ENCODE measurements at regions not wholly inside any gene's neighbourhood (a gene's known extent, or its start where the extent isn't known, plus 50 kb on each side); places are given as distances from the start of the nearest gene placed in this dataset.

DNA sequence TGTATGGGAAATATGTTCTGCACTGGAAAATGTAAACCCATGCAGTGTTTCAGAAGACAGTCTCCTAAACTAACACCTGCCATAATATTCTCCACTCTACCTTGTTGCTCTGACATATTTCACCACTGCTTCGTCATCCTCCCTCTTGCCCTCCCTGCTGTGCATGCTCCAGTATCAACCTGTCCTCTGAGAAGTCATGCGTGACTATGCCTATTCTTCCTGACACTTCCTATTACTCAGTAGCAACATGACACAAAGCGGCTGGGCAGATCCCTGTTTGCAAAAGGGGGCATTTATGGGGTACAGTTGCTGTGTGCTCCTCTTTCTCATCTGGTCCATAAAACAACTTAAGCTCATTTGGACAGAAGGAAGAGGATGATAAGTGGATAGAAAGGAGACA lies 805.6 kb upstream of the EEF2KMT start:
- TF ChIP-seq POLR2A (IDR thresholded peaks at IDR 0.05): no peak
- TF ChIP-seq, protein P1, sequence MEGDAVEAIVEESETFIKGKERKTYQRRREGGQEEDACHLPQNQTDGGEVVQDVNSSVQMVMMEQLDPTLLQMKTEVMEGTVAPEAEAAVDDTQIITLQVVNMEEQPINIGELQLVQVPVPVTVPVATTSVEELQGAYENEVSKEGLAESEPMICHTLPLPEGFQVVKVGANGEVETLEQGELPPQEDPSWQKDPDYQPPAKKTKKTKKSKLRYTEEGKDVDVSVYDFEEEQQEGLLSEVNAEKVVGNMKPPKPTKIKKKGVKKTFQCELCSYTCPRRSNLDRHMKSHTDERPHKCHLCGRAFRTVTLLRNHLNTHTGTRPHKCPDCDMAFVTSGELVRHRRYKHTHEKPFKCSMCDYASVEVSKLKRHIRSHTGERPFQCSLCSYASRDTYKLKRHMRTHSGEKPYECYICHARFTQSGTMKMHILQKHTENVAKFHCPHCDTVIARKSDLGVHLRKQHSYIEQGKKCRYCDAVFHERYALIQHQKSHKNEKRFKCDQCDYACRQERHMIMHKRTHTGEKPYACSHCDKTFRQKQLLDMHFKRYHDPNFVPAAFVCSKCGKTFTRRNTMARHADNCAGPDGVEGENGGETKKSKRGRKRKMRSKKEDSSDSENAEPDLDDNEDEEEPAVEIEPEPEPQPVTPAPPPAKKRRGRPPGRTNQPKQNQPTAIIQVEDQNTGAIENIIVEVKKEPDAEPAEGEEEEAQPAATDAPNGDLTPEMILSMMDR (IDR thresholded peaks at IDR 0.05): no peak

Measured in breast epithelium (tissue), 3 donors.